Trophoblast cell (in vitro differentiated cells and primary cell): ENCODE measurements at regions not wholly inside any gene's neighbourhood (a gene's known extent, or its start where the extent isn't known, plus 50 kb on each side); places are given as distances from the start of the nearest gene placed in this dataset.
"Not testable (repeated sequence)": the region's sequence is repeated elsewhere in the genome, so short reads cannot be mapped to it uniquely, and the experiment has no call there.

Experiments used
- DNase-seq, 2 donors: peaks; one replicate each; pipeline ENCODE4 v3.0.0-alpha.2; 2016
- H2AFZ ChIP-seq: 2 replicates; pipeline ENCODE4 v1.6.1; 2013; ENCODE audit warnings: low read length, moderate library complexity, mild to moderate bottlenecking; ENCODE audit not compliant: insufficient read depth, poor library complexity
- H2AK5ac ChIP-seq: 2 replicates; pipeline ENCODE4 v1.6.1; 2013; ENCODE audit warnings: mild to moderate bottlenecking, low read length
- H2BK120ac ChIP-seq: 2 replicates; pipeline ENCODE4 v1.6.1; 2013; ENCODE audit warnings: low read length, mild to moderate bottlenecking, moderate library complexity; ENCODE audit not compliant: insufficient read depth, poor library complexity
- H2BK12ac ChIP-seq: 2 replicates; pipeline ENCODE4 v1.6.1; 2013; ENCODE audit warnings: mild to moderate bottlenecking, low read length, moderate library complexity
- H2BK5ac ChIP-seq: 2 replicates; pipeline ENCODE4 v1.6.1; 2013; ENCODE audit warnings: low read length, low read depth, moderate library complexity, mild to moderate bottlenecking; ENCODE audit not compliant: poor library complexity
- H3K14ac ChIP-seq: 2 replicates; pipeline ENCODE4 v1.6.1; 2013; ENCODE audit warnings: mild to moderate bottlenecking, low read length
- H3K18ac ChIP-seq: 2 replicates; pipeline ENCODE4 v1.6.1; 2013; ENCODE audit warnings: mild to moderate bottlenecking, low read length
- H3K23ac ChIP-seq: 2 replicates; pipeline ENCODE4 v1.6.1; 2013; ENCODE audit warnings: low read length
- H3K27ac ChIP-seq: 2 replicates; pipeline ENCODE4 v1.5.1; 2013; ENCODE audit warnings: low read depth, mild to moderate bottlenecking, inconsistent platforms, low read length, moderate library complexity
- H3K27me3 ChIP-seq: 2 replicates; pipeline ENCODE4 v1.6.1; 2013; ENCODE audit warnings: inconsistent platforms, mild to moderate bottlenecking, low read length, moderate library complexity; ENCODE audit not compliant: insufficient read depth
- H3K36me3 ChIP-seq, 2 experiments: 1 replicate in 1 of 2; 2 replicates in 1 of 2; pipeline ENCODE4 v1.6.1; 2013; ENCODE audit warnings: low read length in 2 of 2, mild to moderate bottlenecking in 2 of 2, moderate library complexity in 1 of 2; ENCODE audit not compliant: insufficient read depth in 2 of 2, control insufficient read depth in 1 of 2
- H3K4ac ChIP-seq: 2 replicates; pipeline ENCODE4 v1.6.1; 2013; ENCODE audit warnings: low read depth, mild to moderate bottlenecking, low read length, moderate library complexity
- H3K4me1 ChIP-seq, 2 experiments: 1 replicate in 1 of 2; 2 replicates in 1 of 2; pipeline ENCODE4 v1.6.1; 2013; ENCODE audit warnings: low read length in 2 of 2, mild to moderate bottlenecking in 2 of 2, moderate library complexity in 1 of 2; ENCODE audit not compliant: insufficient read depth in 2 of 2, control insufficient read depth in 1 of 2
- H3K4me2 ChIP-seq: 2 replicates; pipeline ENCODE4 v1.6.1; 2013; ENCODE audit warnings: inconsistent platforms, mild to moderate bottlenecking, low read length, moderate library complexity
- H3K4me3 ChIP-seq: 2 replicates; pipeline ENCODE4 v1.5.1; 2013; ENCODE audit warnings: mild to moderate bottlenecking, low read depth, low read length, inconsistent platforms
- H3K79me1 ChIP-seq: one replicate; pipeline ENCODE4 v1.6.1; 2013; ENCODE audit warnings: low read length
- H3K79me2 ChIP-seq: 2 replicates; pipeline ENCODE4 v1.6.1; 2013; ENCODE audit warnings: low read length, mild to moderate bottlenecking; ENCODE audit not compliant: control insufficient read depth, insufficient read depth, poor library complexity
- H3K9ac ChIP-seq: 2 replicates; pipeline ENCODE4 v1.6.1; 2013; ENCODE audit warnings: mild to moderate bottlenecking, low read length
- H3K9me3 ChIP-seq: 2 replicates; pipeline ENCODE4 v1.6.1; 2013; ENCODE audit warnings: low read depth, mild to moderate bottlenecking, control low read depth, inconsistent platforms, low read length; ENCODE audit not compliant: insufficient read depth
- H4K12ac ChIP-seq: 2 replicates; pipeline ENCODE4 v1.6.1; 2013; ENCODE audit warnings: low read depth, mild to moderate bottlenecking, low read length, moderate library complexity
- H4K8ac ChIP-seq: 2 replicates; pipeline ENCODE4 v1.6.1; 2013; ENCODE audit warnings: low read depth, mild to moderate bottlenecking, low read length, moderate library complexity
- H4K91ac ChIP-seq: one replicate; pipeline ENCODE4 v1.6.1; 2013; ENCODE audit warnings: low read depth, mild to moderate bottlenecking, low read length, moderate library complexity
- WGBS: extraction: QIAGEN DNeasy Blood & Tissue Kit; methylation state at CpG from one replicate; pipeline ENCODE4 v1.1.7; 2013; ENCODE audit warnings: missing lambda C conversion rate; ENCODE audit not compliant: insufficient read length, insufficient coverage; ENCODE audit errors: extremely low coverage; 5-methylcytosine and 5-hydroxymethylcytosine counted together

DNA sequence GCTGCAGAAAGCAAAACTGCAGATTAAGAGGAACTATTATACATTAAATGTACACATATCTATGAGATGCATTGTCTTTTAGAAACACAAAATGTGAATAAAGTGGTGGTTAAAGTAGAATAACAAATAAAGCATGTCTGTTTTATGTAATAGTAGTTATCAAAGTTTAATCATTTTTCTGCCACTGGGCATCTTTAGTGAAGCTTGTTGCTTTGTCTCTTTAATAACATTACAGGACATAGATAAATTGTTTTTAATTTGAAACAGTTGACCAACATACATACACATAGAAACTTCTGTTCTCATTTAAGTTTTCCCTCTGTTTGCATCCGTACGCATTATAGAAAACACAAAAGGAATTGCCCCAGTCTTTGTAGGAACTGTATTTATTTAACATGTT is 1700.0 kb upstream of the ADGRL3 start:
- H3K79me1 ChIP-seq, result no peaks in the 10 kb centered on the region
- H4K91ac ChIP-seq, result no peak overlapping the region
- H4K8ac ChIP-seq, result no peak overlapping the region
- H3K4me1 ChIP-seq, result no peaks in the 10 kb centered on the region
- DNase-seq, result no peak
- no peaks in the 10 kb centered on the region for H3K79me2 ChIP-seq
- H3K9me3 ChIP-seq, result peaks cover 2% of the 10 kb centered on the region
- H3K4me2 ChIP-seq, result no peak overlapping the region
- H3K27ac ChIP-seq, result no peak overlapping the region
- no peak overlapping the region for H2BK12ac ChIP-seq
- no peak overlapping the region for H2AK5ac ChIP-seq
- no peak overlapping the region for H4K12ac ChIP-seq
- H3K14ac ChIP-seq, result no peak overlapping the region
- no peaks in the 10 kb centered on the region for H3K36me3 ChIP-seq
- no peak overlapping the region for H2BK120ac ChIP-seq
- H3K18ac ChIP-seq, result no peak overlapping the region
- H3K4me3 ChIP-seq, result no peak overlapping the region
- H3K27me3 ChIP-seq, result no peaks in the 10 kb centered on the region
- H3K9ac ChIP-seq, result no peak overlapping the region
- no peak overlapping the region for H2BK5ac ChIP-seq
- no CpG with 5 or more reads among the region's 2 CpGs for WGBS
- no peak overlapping the region for H2AFZ ChIP-seq
- H3K23ac ChIP-seq, result no peak overlapping the region
- H3K4ac ChIP-seq, result no peak overlapping the region

DNA sequence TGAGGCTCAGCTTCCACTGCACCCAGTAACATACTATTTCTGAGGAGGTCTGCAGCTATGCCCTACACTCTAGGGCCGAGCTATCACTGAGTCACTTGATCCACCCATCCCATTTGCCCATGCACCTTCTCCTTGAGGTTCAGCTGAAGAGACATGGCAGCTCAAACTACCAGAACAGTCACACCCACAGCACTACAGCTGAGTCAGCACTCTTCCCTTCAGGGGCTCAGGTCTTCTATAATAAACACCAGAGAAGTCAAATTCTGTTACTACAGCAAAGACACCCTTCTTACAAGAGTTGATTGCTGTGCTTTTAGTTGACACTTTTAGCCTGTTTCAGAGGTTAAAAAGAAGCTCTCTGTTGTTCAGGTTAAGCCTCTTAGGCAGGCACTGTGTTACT is 1696.4 kb upstream of the ADGRL3 start:
- DNase-seq, result no peak
- no peak overlapping the region for H2BK12ac ChIP-seq
- H3K18ac ChIP-seq, result no peak overlapping the region
- no peak overlapping the region for H4K8ac ChIP-seq
- no peak overlapping the region for H3K23ac ChIP-seq
- H3K79me2 ChIP-seq, result no peaks in the 10 kb centered on the region
- no peak overlapping the region for H3K4ac ChIP-seq
- no peaks in the 10 kb centered on the region for H3K79me1 ChIP-seq
- peak overlapping the region; percentile 34 for H3K4me3 ChIP-seq
- no peaks in the 10 kb centered on the region for H3K36me3 ChIP-seq
- H2BK5ac ChIP-seq, result no peak overlapping the region
- no peaks in the 10 kb centered on the region for H3K27me3 ChIP-seq
- H3K27ac ChIP-seq, result no peak overlapping the region
- H4K12ac ChIP-seq, result no peak overlapping the region
- peaks cover 2% of the 10 kb centered on the region for H3K9me3 ChIP-seq
- WGBS, result no CpG with 5 or more reads among the region's 1 CpG
- H3K4me2 ChIP-seq, result no peak overlapping the region
- H2AFZ ChIP-seq, result no peak overlapping the region
- H3K9ac ChIP-seq, result no peak overlapping the region
- H3K14ac ChIP-seq, result no peak overlapping the region
- H2BK120ac ChIP-seq, result no peak overlapping the region
- no peak overlapping the region for H2AK5ac ChIP-seq
- no peak overlapping the region for H4K91ac ChIP-seq
- H3K4me1 ChIP-seq, result no peaks in the 10 kb centered on the region

DNA sequence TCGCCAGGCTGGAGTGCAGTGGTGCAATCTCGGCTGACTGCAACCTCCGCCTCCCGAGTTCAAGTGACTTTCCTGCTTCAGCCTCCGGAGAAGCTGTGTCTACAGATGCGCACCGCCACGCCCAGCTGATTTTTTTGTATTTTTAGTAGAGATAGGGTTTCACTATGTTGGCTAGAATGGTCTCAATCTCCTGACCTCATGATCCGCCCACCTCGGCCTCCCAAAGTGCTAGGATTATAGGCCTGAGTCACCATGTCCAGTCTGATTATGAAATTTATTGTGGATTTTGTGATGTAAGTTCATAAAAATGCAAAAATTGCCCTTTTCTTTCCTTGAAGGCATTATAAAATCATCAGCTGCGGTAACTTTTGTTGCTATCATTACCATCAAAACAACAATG is 1688.3 kb upstream of the ADGRL3 start:
- not testable (repeated sequence) for H3K27me3 ChIP-seq, H3K4me3 ChIP-seq, H2BK5ac ChIP-seq, H3K4me2 ChIP-seq, H3K36me3 ChIP-seq, H3K9ac ChIP-seq, H4K91ac ChIP-seq, H3K14ac ChIP-seq, H2AK5ac ChIP-seq, H3K79me2 ChIP-seq, H2BK120ac ChIP-seq, DNase-seq, H2AFZ ChIP-seq, H2BK12ac ChIP-seq, H3K27ac ChIP-seq, H3K9me3 ChIP-seq, H3K4ac ChIP-seq, H4K8ac ChIP-seq, H4K12ac ChIP-seq, H3K23ac ChIP-seq, H3K4me1 ChIP-seq, H3K79me1 ChIP-seq, H3K18ac ChIP-seq
- no CpG with 5 or more reads among the region's 11 CpGs for WGBS

DNA sequence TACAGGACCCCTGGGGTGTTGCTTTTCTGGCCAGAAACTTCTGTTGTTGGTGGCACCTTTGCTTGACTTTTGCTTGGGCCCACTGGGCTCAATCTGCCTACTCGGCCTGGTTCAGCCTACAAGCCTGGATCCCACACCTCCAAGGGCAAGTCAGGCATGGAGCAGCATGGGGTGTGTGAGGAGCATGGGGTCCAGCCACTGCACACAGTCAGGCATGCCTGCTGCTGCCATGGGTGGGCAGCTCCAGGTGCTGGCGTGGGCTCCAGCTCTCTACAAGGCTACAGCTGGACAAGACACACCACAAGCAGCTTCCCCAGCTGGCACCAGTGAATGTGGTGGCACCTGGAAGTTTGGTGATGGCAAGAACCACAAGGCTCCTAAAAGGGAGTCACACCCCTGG is 1683.1 kb upstream of the ADGRL3 start:
- H3K4me3 ChIP-seq, result no peak overlapping the region
- no peak overlapping the region for H3K9ac ChIP-seq
- H4K12ac ChIP-seq, result no peak overlapping the region
- H2AFZ ChIP-seq, result no peak overlapping the region
- H3K14ac ChIP-seq, result no peak overlapping the region
- H3K27ac ChIP-seq, result no peak overlapping the region
- no peak overlapping the region for H3K18ac ChIP-seq
- no peak overlapping the region for H3K23ac ChIP-seq
- no peaks in the 10 kb centered on the region for H3K27me3 ChIP-seq
- no peak overlapping the region for H4K8ac ChIP-seq
- no peaks in the 10 kb centered on the region for H3K36me3 ChIP-seq
- no peak overlapping the region for H2BK12ac ChIP-seq
- no peak overlapping the region for H4K91ac ChIP-seq
- H2BK5ac ChIP-seq, result no peak overlapping the region
- H2BK120ac ChIP-seq, result no peak overlapping the region
- no peak overlapping the region for H3K4me2 ChIP-seq
- no peak overlapping the region for H2AK5ac ChIP-seq
- no peaks in the 10 kb centered on the region for H3K79me1 ChIP-seq
- H3K4ac ChIP-seq, result no peak overlapping the region
- no CpG with 5 or more reads among the region's 2 CpGs for WGBS
- H3K4me1 ChIP-seq, result no peaks in the 10 kb centered on the region
- no peak for DNase-seq
- peaks cover 7% of the 10 kb centered on the region for H3K9me3 ChIP-seq
- H3K79me2 ChIP-seq, result no peaks in the 10 kb centered on the region
